Thoracic aorta (tissue), 2 donors: ENCODE measurements at regions not wholly inside any gene's neighbourhood (a gene's known extent, or its start where the extent isn't known, plus 50 kb on each side); places are given as distances from the start of the nearest gene placed in this dataset.

ENCODE experiments used
- ATAC-seq: fragments of 150-250 bp; one replicate; pipeline ENCODE4 v1.8.0; 2017; ENCODE audit warnings: low read depth; ENCODE audit not compliant: insufficient number of reproducible peaks, low FRiP score
- DNase-seq: peaks from one replicate; pipeline ENCODE4 v3.0.0-alpha.2; 2020; ENCODE audit warnings: low spot score
- H3K27ac ChIP-seq, 2 donors: fragments of 200-600 bp; sonication (generic); 1 replicate in 1 of 2; 2 replicates in 1 of 2; pipeline ENCODE4 v1.5.1; 2016; ENCODE audit warnings: mild to moderate bottlenecking in 2 of 2, moderate library complexity in 2 of 2
- H3K27me3 ChIP-seq: fragments of 200-600 bp; sonication (generic); replicated peaks from 2 replicates; pipeline ENCODE4 v1.6.0; 2016; ENCODE audit warnings: mild to moderate bottlenecking; ENCODE audit not compliant: insufficient read depth
- H3K36me3 ChIP-seq: fragments of 200-600 bp; sonication (generic); one replicate; pipeline ENCODE4 v1.5.1; 2016
- H3K4me1 ChIP-seq, 2 donors: fragments of 200-600 bp; sonication (generic); 1 replicate in 1 of 2; 2 replicates in 1 of 2; pipeline versions ENCODE4 v1.5.1 to v1.6.0; 2016; ENCODE audit warnings: low read depth in 2 of 2, mild to moderate bottlenecking in 1 of 2; ENCODE audit not compliant: control insufficient read depth in 1 of 2
- H3K4me3 ChIP-seq: fragments of 200-600 bp; sonication (generic); 2 replicates; pipeline ENCODE4 v1.5.1; 2016; ENCODE audit warnings: mild to moderate bottlenecking
- H3K9me3 ChIP-seq: fragments of 200-600 bp; sonication (generic); 2 replicates; pipeline ENCODE4 v1.5.1; 2016
- TF ChIP-seq, protein P1 (sequence below): fragments of 200-600 bp; sonication (generic); IDR thresholded peaks from one replicate; pipeline ENCODE4 v1.5.1; 2019; ENCODE audit warnings: antibody characterized with exemption

DNA sequence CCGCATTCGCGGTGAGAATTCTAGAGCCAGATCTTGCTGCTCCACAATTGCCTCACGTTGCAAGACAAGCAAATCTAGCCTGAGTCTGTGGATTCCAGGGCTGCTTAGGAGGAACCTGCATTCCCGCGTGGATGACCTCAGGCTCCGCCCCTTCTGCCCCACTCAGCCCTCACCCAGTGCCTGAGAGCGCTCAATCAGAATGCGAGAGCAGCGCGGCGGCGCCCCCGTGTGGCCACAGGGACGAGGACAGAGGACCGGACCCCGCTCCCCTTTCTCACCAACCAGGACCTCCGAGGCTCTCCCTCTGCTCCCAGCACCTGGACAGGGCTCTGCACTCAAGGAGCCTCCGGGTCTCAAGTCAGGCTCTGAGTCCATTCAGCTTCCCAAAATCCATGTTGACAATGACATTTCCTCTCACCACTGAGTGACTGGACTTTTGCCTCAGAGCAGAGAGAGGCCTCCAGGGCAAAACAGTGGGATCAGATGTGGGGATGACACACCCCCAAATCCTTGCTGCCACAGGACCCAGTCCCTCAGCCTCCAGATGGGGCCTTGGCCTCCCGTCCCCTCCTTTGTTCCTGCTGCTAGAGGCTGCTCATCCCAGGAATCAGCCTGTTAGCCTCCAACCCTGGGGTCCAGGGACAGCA is 52.0 kb downstream of the RPP21 start:
- no peak overlapping the region for H3K27ac ChIP-seq
- no peaks in the 10 kb centered on the region for H3K27me3 ChIP-seq
- H3K9me3 ChIP-seq: no peaks in the 10 kb centered on the region
- H3K36me3 ChIP-seq: no peaks in the 10 kb centered on the region
- ATAC-seq: peak; percentile 20
- peak; percentile 43 for DNase-seq
- no peak overlapping the region for H3K4me3 ChIP-seq
- H3K4me1 ChIP-seq: peaks cover 0 to 3% of the 10 kb centered on the region in 2 donors
- TF ChIP-seq, protein P1, sequence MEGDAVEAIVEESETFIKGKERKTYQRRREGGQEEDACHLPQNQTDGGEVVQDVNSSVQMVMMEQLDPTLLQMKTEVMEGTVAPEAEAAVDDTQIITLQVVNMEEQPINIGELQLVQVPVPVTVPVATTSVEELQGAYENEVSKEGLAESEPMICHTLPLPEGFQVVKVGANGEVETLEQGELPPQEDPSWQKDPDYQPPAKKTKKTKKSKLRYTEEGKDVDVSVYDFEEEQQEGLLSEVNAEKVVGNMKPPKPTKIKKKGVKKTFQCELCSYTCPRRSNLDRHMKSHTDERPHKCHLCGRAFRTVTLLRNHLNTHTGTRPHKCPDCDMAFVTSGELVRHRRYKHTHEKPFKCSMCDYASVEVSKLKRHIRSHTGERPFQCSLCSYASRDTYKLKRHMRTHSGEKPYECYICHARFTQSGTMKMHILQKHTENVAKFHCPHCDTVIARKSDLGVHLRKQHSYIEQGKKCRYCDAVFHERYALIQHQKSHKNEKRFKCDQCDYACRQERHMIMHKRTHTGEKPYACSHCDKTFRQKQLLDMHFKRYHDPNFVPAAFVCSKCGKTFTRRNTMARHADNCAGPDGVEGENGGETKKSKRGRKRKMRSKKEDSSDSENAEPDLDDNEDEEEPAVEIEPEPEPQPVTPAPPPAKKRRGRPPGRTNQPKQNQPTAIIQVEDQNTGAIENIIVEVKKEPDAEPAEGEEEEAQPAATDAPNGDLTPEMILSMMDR: peak; percentile 68

- no peaks in the 10 kb centered on the region for H3K36me3 ChIP-seq
- H3K27me3 ChIP-seq: no peaks in the 10 kb centered on the region
- TF ChIP-seq, protein P1: no peak
- H3K4me1 ChIP-seq: peaks cover 0 to 3% of the 10 kb centered on the region in 2 donors
- ATAC-seq: no peak
- DNase-seq: no peak
- no peaks in the 10 kb centered on the region for H3K9me3 ChIP-seq
- H3K4me3 ChIP-seq: no peak overlapping the region
- no peak overlapping the region for H3K27ac ChIP-seq
Observed at GRCh38 chr6:30397697-30398096, 52.7 kb downstream of the RPP21 start.

GRCh38 chr6:30399390-30400058 is 54.6 kb downstream of the RPP21 start:
- TF ChIP-seq, protein P1: no peak
- Histone ChIP-seq H3K4me1 (peaks cover 0 to 3% of the 10 kb centered on the region in 2 donors), H3K27ac (no peak overlapping the region), H3K9me3 (no peaks in the 10 kb centered on the region), H3K4me3 (no peak overlapping the region), H3K27me3 (no peaks in the 10 kb centered on the region), H3K36me3 (no peaks in the 10 kb centered on the region)
- ATAC-seq (no peak), DNase-seq (no peak)

DNA sequence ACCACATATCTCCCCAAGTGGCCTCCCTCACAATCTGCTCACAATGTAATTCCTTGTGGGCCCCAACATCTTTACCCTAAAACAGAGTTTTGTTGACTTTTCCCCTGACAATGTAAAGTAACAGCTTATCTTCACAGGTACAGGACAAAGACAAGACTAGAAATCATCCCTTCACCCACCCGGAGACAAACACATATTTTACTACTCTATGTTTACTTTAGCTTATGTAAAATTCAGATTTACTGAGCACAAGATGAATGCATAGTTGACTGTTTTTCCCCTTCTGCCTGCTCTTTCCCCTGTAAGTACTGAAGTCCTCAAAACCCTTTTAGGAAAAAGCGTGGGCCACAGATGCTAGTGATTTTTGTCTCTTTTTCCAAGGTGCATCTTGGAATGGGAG is 61.0 kb downstream of the RPP21 start:
- no peak overlapping the region for H3K4me3 ChIP-seq
- no peaks in the 10 kb centered on the region for H3K27me3 ChIP-seq
- peaks cover 5% of the 10 kb centered on the region for H3K9me3 ChIP-seq
- ATAC-seq (no peak), DNase-seq (no peak)
- TF ChIP-seq, protein P1: no peak
- H3K36me3 ChIP-seq: no peaks in the 10 kb centered on the region
- H3K4me1 ChIP-seq: no peaks in the 10 kb centered on the region
- H3K27ac ChIP-seq: no peak overlapping the region

- Histone ChIP-seq H3K4me1 (no peaks in the 10 kb centered on the region), H3K9me3 (peaks cover 5% of the 10 kb centered on the region), H3K27ac (no peak overlapping the region), H3K36me3 (no peaks in the 10 kb centered on the region), H3K4me3 (no peak overlapping the region), H3K27me3 (no peaks in the 10 kb centered on the region)
- TF ChIP-seq, protein P1: no peak
- ATAC-seq (no peak), DNase-seq (no peak)
Observed at GRCh38 chr6:30409184-30409583, 64.2 kb downstream of the RPP21 start.
